KMS-11 (cell line): ENCODE measurements at regions not wholly inside any gene's neighbourhood (a gene's known extent, or its start where the extent isn't known, plus 50 kb on each side); places are given as distances from the start of the nearest gene placed in this dataset.
"Not testable (repeated sequence)": the region's sequence is repeated elsewhere in the genome, so short reads cannot be mapped to it uniquely, and the experiment has no call there.

ENCODE experiments used
- H2AFZ ChIP-seq: fragments of 200-600 bp; sonication (generic); 2 replicates; pipeline ENCODE4 v1.6.1; 2016; ENCODE audit warnings: antibody characterized with exemption, mixed run types, low read depth
- H3K27ac ChIP-seq: fragments of 200-600 bp; sonication (generic); 2 replicates; pipeline ENCODE4 v1.6.1; 2016; ENCODE audit warnings: mild to moderate bottlenecking, mixed run types
- H3K27me3 ChIP-seq: fragments of 200-600 bp; sonication (generic); 2 replicates; pipeline ENCODE4 v1.6.1; 2017; ENCODE audit warnings: mild to moderate bottlenecking, low read depth, mixed run types, moderate library complexity; ENCODE audit not compliant: insufficient read depth
- H3K36me3 ChIP-seq: fragments of 200-600 bp; sonication (generic); 2 replicates; pipeline ENCODE4 v1.6.1; 2017; ENCODE audit warnings: mild to moderate bottlenecking, mixed run types; ENCODE audit not compliant: insufficient read depth
- H3K4me1 ChIP-seq: fragments of 200-600 bp; sonication (generic); 2 replicates; pipeline ENCODE4 v1.6.1; 2016; ENCODE audit warnings: mild to moderate bottlenecking, low read depth, mixed run types; ENCODE audit not compliant: poor library complexity, severe bottlenecking
- H3K4me2 ChIP-seq: fragments of 200-600 bp; sonication (generic); 2 replicates; pipeline ENCODE4 v1.7.0; 2016; ENCODE audit warnings: mild to moderate bottlenecking, mixed run types
- H3K4me3 ChIP-seq: fragments of 200-600 bp; sonication (generic); IDR thresholded peaks from 2 replicates; pipeline ENCODE4 v1.6.1; 2017; ENCODE audit warnings: low read depth, low read length, mixed read lengths; ENCODE audit not compliant: insufficient read depth
- H3K79me2 ChIP-seq: fragments of 200-600 bp; sonication (generic); 2 replicates; pipeline ENCODE4 v1.6.1; 2016; ENCODE audit warnings: low read depth, mixed run types; ENCODE audit not compliant: insufficient read depth
- H3K9ac ChIP-seq: fragments of 200-600 bp; sonication (generic); 2 replicates; pipeline ENCODE4 v1.6.1; 2016; ENCODE audit warnings: mild to moderate bottlenecking, mixed run types
- H4K20me1 ChIP-seq: fragments of 200-600 bp; sonication (generic); 2 replicates; pipeline ENCODE4 v1.6.1; 2016; ENCODE audit warnings: mild to moderate bottlenecking, mixed run types; ENCODE audit not compliant: insufficient read depth
- TF ChIP-seq, protein P1 (sequence below): fragments of 200-600 bp; sonication (generic); conservative IDR thresholded peaks from 2 replicates; pipeline ENCODE4 v1.6.1; 2017; ENCODE audit warnings: low read depth, mild to moderate bottlenecking, antibody characterized with exemption, low read length, moderate library complexity, mixed read lengths

DNA sequence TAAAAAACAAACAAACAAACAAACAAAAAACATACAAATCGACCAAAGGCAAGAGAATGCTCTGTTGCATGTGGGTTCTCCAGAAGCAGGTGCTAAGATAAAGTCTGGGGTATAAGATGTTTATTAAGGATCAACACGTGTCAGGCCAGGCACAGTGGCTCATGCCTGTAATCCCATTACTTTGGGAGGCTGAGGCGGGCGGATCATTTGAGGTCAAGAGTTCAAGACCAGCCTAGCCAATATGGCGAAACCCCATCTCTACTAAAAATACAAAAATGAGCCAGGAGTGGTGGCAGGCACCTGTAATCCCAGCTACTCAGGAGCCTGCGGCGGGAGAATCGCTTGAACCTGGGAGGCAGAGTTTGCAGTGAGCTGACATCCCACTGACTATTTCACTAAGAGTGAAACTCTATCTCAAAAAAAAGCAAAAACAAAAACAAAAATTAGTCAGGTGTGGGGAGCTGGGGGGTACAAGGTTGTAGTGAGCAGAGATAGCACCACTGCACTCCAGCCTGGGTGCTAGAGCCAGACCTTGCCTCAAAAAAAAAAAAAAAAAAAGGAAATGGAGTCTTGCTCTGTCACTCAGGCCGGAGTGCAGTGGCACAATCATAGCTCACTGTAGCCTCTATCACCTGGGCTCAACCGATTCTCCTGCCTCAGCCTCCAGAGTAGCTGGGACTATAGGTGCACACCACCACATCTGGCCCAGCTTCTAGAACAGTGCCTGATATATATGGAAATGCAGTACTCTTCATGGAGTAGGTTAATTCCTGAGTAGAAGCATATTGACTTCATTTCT, 86.8 kb upstream of the JARID2 start:
- H3K4me3 ChIP-seq, result no peak overlapping the region
- TF ChIP-seq, protein P1, sequence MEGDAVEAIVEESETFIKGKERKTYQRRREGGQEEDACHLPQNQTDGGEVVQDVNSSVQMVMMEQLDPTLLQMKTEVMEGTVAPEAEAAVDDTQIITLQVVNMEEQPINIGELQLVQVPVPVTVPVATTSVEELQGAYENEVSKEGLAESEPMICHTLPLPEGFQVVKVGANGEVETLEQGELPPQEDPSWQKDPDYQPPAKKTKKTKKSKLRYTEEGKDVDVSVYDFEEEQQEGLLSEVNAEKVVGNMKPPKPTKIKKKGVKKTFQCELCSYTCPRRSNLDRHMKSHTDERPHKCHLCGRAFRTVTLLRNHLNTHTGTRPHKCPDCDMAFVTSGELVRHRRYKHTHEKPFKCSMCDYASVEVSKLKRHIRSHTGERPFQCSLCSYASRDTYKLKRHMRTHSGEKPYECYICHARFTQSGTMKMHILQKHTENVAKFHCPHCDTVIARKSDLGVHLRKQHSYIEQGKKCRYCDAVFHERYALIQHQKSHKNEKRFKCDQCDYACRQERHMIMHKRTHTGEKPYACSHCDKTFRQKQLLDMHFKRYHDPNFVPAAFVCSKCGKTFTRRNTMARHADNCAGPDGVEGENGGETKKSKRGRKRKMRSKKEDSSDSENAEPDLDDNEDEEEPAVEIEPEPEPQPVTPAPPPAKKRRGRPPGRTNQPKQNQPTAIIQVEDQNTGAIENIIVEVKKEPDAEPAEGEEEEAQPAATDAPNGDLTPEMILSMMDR, result no peak
- no peaks in the 10 kb centered on the region for H3K4me1 ChIP-seq
- H3K36me3 ChIP-seq, result no peaks in the 10 kb centered on the region
- no peaks in the 10 kb centered on the region for H3K27me3 ChIP-seq
- H3K27ac ChIP-seq, result no peak overlapping the region
- H4K20me1 ChIP-seq, result no peaks in the 10 kb centered on the region
- no peak overlapping the region for H2AFZ ChIP-seq
- no peak overlapping the region for H3K4me2 ChIP-seq
- H3K79me2 ChIP-seq, result no peaks in the 10 kb centered on the region
- no peak overlapping the region for H3K9ac ChIP-seq

DNA sequence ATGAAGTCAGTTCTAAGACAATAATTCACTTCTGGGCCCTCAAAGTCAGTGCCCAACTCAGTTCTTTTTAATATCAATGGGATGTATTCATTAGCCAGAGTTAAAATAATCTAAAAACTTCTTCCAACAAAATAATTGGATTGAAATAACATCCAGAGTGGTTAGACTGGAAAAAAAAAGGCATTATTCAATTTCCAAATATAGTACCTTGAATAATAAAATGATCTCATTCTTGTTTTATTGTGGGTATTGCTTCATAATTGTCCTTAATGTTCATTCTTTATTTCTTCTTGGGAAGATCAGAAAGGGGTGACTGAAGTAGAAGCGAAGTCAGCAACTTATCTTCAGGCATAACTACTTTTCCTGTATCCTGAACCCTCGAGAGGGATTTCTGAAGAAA, 85.1 kb upstream of the JARID2 start:
- Histone ChIP-seq H4K20me1 (no peaks in the 10 kb centered on the region), H3K27me3 (no peaks in the 10 kb centered on the region), H3K4me3 (no peak overlapping the region), H3K79me2 (no peaks in the 10 kb centered on the region), H3K36me3 (no peaks in the 10 kb centered on the region), H2AFZ (no peak overlapping the region), H3K27ac (no peak overlapping the region), H3K4me1 (no peaks in the 10 kb centered on the region), H3K9ac (no peak overlapping the region), H3K4me2 (no peak overlapping the region)
- TF ChIP-seq, protein P1, result no peak

GRCh38 chr6:15164855-15165254, 81.0 kb upstream of the JARID2 start:
- not testable (repeated sequence) for H3K27ac ChIP-seq, H2AFZ ChIP-seq, H3K4me3 ChIP-seq, H3K9ac ChIP-seq, H3K27me3 ChIP-seq, H3K4me2 ChIP-seq, H4K20me1 ChIP-seq, H3K36me3 ChIP-seq, H3K4me1 ChIP-seq, H3K79me2 ChIP-seq

DNA sequence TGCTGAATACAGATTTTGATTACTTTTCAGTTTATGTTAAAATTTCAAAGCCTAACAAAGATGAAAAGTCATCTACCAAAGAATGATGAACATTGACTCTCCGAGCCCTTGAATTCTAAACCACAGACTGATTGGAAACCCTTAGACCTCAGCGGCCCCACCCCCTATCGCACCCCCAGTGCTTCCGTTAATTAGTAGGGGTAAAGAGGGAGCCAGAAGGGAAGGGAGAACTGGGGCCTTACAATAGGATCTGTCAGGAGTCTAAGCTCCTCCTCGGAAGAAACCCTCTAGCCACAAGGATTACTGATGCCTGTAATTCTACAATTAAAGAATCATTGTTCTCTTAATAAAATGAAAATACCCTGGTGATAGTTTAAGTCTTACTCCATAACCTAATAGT, 79.7 kb upstream of the JARID2 start:
- Histone ChIP-seq H3K27ac (no peak overlapping the region), H3K4me3 (no peak overlapping the region), H3K4me2 (no peak overlapping the region), H3K9ac (no peak overlapping the region), H4K20me1 (no peaks in the 10 kb centered on the region), H3K79me2 (no peaks in the 10 kb centered on the region), H3K36me3 (no peaks in the 10 kb centered on the region), H3K27me3 (no peaks in the 10 kb centered on the region), H3K4me1 (no peaks in the 10 kb centered on the region), H2AFZ (no peak overlapping the region)
- TF ChIP-seq, protein P1, result no peak

- Histone ChIP-seq H4K20me1 (no peaks in the 10 kb centered on the region), H2AFZ (no peak overlapping the region), H3K4me2 (no peak overlapping the region), H3K4me3 (no peak overlapping the region), H3K27me3 (no peaks in the 10 kb centered on the region), H3K27ac (no peak overlapping the region), H3K36me3 (no peaks in the 10 kb centered on the region), H3K4me1 (no peaks in the 10 kb centered on the region), H3K79me2 (no peaks in the 10 kb centered on the region), H3K9ac (no peak overlapping the region)
- TF ChIP-seq, protein P1, result no peak
These were observed 75.7 kb upstream of the JARID2 start for GRCh38 chr6:15170126-15170525.
